ENCODE measurements at regions not wholly inside any gene's neighbourhood (a gene's known extent, or its start where the extent isn't known, plus 50 kb on each side); places are given as distances from the start of the nearest gene placed in this dataset.

- TF ChIP-seq, protein P1, sequence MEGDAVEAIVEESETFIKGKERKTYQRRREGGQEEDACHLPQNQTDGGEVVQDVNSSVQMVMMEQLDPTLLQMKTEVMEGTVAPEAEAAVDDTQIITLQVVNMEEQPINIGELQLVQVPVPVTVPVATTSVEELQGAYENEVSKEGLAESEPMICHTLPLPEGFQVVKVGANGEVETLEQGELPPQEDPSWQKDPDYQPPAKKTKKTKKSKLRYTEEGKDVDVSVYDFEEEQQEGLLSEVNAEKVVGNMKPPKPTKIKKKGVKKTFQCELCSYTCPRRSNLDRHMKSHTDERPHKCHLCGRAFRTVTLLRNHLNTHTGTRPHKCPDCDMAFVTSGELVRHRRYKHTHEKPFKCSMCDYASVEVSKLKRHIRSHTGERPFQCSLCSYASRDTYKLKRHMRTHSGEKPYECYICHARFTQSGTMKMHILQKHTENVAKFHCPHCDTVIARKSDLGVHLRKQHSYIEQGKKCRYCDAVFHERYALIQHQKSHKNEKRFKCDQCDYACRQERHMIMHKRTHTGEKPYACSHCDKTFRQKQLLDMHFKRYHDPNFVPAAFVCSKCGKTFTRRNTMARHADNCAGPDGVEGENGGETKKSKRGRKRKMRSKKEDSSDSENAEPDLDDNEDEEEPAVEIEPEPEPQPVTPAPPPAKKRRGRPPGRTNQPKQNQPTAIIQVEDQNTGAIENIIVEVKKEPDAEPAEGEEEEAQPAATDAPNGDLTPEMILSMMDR (IDR thresholded peaks at IDR 0.05; ENCODE audit: low read depth, low read length, missing control alignments), result no peak
- H3K27ac ChIP-seq, result no peak overlapping the region
- H3K36me3 ChIP-seq (replicated peaks), result no peaks in the 10 kb centered on the region
- in situ Hi-C loops (cut with HindIII; ENCODE audit: low pct_ligation_motif_present, low sequenced_read_pairs), result no loop called here
- DNase-seq, result no peak
- H3K4me3 ChIP-seq (ENCODE audit: low read depth, low read length), result no peak overlapping the region
- H3K27me3 ChIP-seq (replicated peaks), result no peaks in the 10 kb centered on the region
These were observed 164.8 kb upstream of the ATP11B start for GRCh38 chr3:182628531-182628930.

- in situ Hi-C loops (cut with HindIII; ENCODE audit: low pct_ligation_motif_present, low sequenced_read_pairs), result no loop called here
- DNase-seq, result no peak
- no peaks in the 10 kb centered on the region for H3K27me3 ChIP-seq (replicated peaks)
- H3K4me3 ChIP-seq (ENCODE audit: low read depth, low read length), result no peak overlapping the region
- no peaks in the 10 kb centered on the region for H3K36me3 ChIP-seq (replicated peaks)
- TF ChIP-seq, protein P1 (IDR thresholded peaks at IDR 0.05; ENCODE audit: low read depth, low read length, missing control alignments), result no peak
- no peak overlapping the region for H3K27ac ChIP-seq
These were observed 163.8 kb upstream of the ATP11B start for GRCh38 chr3:182629521-182629920.

DNA sequence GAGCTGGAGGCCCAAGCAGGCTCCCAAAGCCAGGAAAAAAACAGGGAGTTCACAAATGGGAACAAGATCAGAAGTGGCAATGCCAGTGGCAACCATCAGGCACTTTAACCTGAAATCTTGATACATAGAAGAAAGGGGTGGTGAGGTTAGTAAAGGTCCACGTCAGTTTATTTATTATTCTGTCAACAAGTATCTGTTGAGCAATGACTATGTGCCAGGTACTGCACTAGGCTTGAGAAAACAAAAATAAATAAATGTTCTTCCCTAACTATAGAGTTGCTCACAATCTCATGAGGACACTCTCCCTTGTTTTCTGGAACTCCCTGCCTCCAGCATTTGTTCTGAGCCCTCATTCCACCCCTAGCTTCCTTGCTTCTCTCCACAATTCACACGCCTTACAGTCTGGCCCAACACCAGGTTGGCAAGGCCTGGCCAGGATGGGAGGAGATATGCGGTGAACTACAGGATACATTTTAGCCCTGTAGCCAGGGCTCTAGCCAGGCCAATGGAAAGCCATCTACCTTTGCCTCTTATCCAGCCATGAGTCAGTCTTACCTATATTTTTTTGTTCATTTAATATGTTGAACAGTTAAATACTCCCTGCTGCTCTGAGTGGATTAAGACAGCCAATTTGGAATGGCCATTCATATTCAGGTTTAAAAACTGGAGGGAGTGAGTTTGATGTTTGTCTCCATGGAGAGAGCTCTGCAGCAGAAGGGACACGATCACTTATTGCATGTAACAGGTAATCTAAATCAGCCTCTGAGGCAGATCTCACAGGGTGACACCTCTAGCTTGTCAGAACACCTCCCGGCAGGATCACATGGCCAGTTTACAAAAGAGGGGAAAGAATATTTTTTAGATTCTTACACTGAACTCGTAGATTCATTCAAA lies 161.9 kb upstream of the ATP11B start:
- no peak for DNase-seq
- Histone ChIP-seq H3K4me3 (ENCODE audit: low read depth, low read length) (no peak overlapping the region), H3K27me3 (replicated peaks) (no peaks in the 10 kb centered on the region), H3K27ac (no peak overlapping the region), H3K36me3 (replicated peaks) (no peaks in the 10 kb centered on the region)
- TF ChIP-seq, protein P1 (IDR thresholded peaks at IDR 0.05; ENCODE audit: low read depth, low read length, missing control alignments), result no peak
- in situ Hi-C loops (cut with HindIII; ENCODE audit: low pct_ligation_motif_present, low sequenced_read_pairs), result no loop called here

DNA sequence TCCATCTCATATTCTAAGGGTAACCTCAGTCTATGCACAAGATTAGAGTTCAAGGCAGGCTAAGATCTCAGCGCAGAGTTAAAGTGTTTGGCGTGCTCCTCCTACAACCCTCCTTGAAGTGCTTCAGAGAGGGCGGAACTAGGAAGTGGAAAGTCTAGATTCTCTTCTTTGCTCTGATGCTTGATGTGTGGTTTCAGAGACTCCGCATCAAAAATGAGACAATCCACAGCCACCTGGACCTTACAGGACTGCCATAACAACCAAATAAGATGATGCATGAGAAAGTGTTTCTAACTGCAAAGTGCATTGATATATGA lies 161.3 kb upstream of the ATP11B start:
- TF ChIP-seq, protein P1 (IDR thresholded peaks at IDR 0.05; ENCODE audit: low read depth, low read length, missing control alignments), result no peak
- no peaks in the 10 kb centered on the region for H3K36me3 ChIP-seq (replicated peaks)
- no peak overlapping the region for H3K27ac ChIP-seq
- no peak overlapping the region for H3K4me3 ChIP-seq (ENCODE audit: low read depth, low read length)
- DNase-seq, result no peak
- H3K27me3 ChIP-seq (replicated peaks), result no peaks in the 10 kb centered on the region
- in situ Hi-C loops (cut with HindIII; ENCODE audit: low pct_ligation_motif_present, low sequenced_read_pairs), result no loop called here

GRCh38 chr3:182633186-182633585 lies 160.1 kb upstream of the ATP11B start:
- TF ChIP-seq, protein P1 (IDR thresholded peaks at IDR 0.05; ENCODE audit: low read depth, low read length, missing control alignments), result no peak
- Histone ChIP-seq H3K36me3 (replicated peaks) (no peaks in the 10 kb centered on the region), H3K27me3 (replicated peaks) (no peaks in the 10 kb centered on the region), H3K27ac (no peak overlapping the region), H3K4me3 (ENCODE audit: low read depth, low read length) (no peak overlapping the region)
- in situ Hi-C loops (cut with HindIII; ENCODE audit: low pct_ligation_motif_present, low sequenced_read_pairs), result no loop called here
- no peak for DNase-seq

- Histone ChIP-seq H3K4me3 (ENCODE audit: low read depth, low read length) (no peak overlapping the region), H3K36me3 (replicated peaks) (no peaks in the 10 kb centered on the region), H3K27ac (no peak overlapping the region), H3K27me3 (replicated peaks) (no peaks in the 10 kb centered on the region)
- DNase-seq, result no peak
- TF ChIP-seq, protein P1 (IDR thresholded peaks at IDR 0.05; ENCODE audit: low read depth, low read length, missing control alignments), result no peak
- in situ Hi-C loops (cut with HindIII; ENCODE audit: low pct_ligation_motif_present, low sequenced_read_pairs), result no loop called here
These were observed 156.7 kb upstream of the ATP11B start for GRCh38 chr3:182636646-182637045.
